Sigmoid colon (tissue), 6 donors: ENCODE measurements at regions not wholly inside any gene's neighbourhood (a gene's known extent, or its start where the extent isn't known, plus 50 kb on each side); places are given as distances from the start of the nearest gene placed in this dataset.

Experiments used
- DNase-seq: peaks from one replicate; pipeline ENCODE4 v3.0.0-alpha.2; 2019
- H3K27ac ChIP-seq, 4 donors: fragments of 200-600 bp; sonication (generic); one replicate each; pipeline ENCODE4 v1.5.1; 2016 to 2019; ENCODE audit warnings: mild to moderate bottlenecking in 1 of 4
- H3K27me3 ChIP-seq, 3 donors: fragments of 200-600 bp; sonication (generic); one replicate each; pipeline ENCODE4 v1.5.1; 2019; ENCODE audit warnings: mild to moderate bottlenecking in 1 of 3
- H3K36me3 ChIP-seq, 4 donors: fragments of 200-600 bp; sonication (generic); one replicate each; pipeline ENCODE4 v1.5.1; 2016 to 2019
- H3K4me1 ChIP-seq, 4 donors: fragments of 200-600 bp; sonication (generic); one replicate each; pipeline ENCODE4 v1.5.1; 2017 to 2019
- H3K4me3 ChIP-seq, 4 donors: fragments of 200-600 bp; sonication (generic); one replicate each; pipeline ENCODE4 v1.5.1; 2017 to 2019; ENCODE audit warnings: mild to moderate bottlenecking in 2 of 4, moderate library complexity in 1 of 4
- H3K9me3 ChIP-seq, 4 donors: fragments of 200-600 bp in 3 of 4; sonication (generic) in 3 of 4; one replicate each; pipeline versions ENCODE4 v1.5.1 to v1.6.1; 2013 to 2019
- EP300 ChIP-seq, 4 donors: sonication (generic); formaldehyde crosslinking; IDR thresholded peaks; one replicate each; pipeline ENCODE4 v1.6.1; 2017; ENCODE audit warnings: antibody characterized with exemption in 4 of 4
- POLR2A ChIP-seq, 2 donors: fragments of 450-650 bp; IDR thresholded peaks; one replicate each; pipeline ENCODE4 v1.6.1; 2016; ENCODE audit warnings: antibody characterized with exemption in 2 of 2, mild to moderate bottlenecking in 2 of 2, moderate library complexity in 2 of 2
- POLR2AphosphoS5 ChIP-seq, 4 donors: sonication (generic); formaldehyde crosslinking; IDR thresholded peaks; one replicate each; pipeline ENCODE4 v1.6.1; 2017; ENCODE audit warnings: antibody characterized with exemption in 4 of 4
- WGBS, 2 donors: extraction: QIAGEN DNeasy Blood & Tissue Kit; methylation state at CpG; one replicate each; pipeline ENCODE4 v1.1.7; 2013; 5-methylcytosine and 5-hydroxymethylcytosine counted together
- intact Hi-C: fragments of 100-400 bp; cut with DNase I; formaldehyde crosslinking; loops from one replicate; pipeline ENCODE4 v1.15.1; 2023
- TF ChIP-seq, protein P1 (sequence below), 4 experiments: fragments of 450-650 bp in 3 of 4; fragments of 200-600 bp in 1 of 4; IDR thresholded peaks; one replicate each; pipeline ENCODE4 v1.5.1; 2016 to 2019; ENCODE audit warnings: antibody characterized with exemption in 4 of 4, mild to moderate bottlenecking in 3 of 4, moderate library complexity in 2 of 4
- donor health status: healthy with polysubstance abuse.
- donor health status: healthy.

GRCh38 chr2:34731292-34731691 is 1132.2 kb upstream of the FAM98A start:
- no peak for TF ChIP-seq POLR2A (IDR thresholded peaks at IDR 0.05)
- no peak for TF ChIP-seq EP300 (IDR thresholded peaks at IDR 0.05)
- TF ChIP-seq POLR2AphosphoS5 (IDR thresholded peaks at IDR 0.05) = no peak
- TF ChIP-seq, protein P1, sequence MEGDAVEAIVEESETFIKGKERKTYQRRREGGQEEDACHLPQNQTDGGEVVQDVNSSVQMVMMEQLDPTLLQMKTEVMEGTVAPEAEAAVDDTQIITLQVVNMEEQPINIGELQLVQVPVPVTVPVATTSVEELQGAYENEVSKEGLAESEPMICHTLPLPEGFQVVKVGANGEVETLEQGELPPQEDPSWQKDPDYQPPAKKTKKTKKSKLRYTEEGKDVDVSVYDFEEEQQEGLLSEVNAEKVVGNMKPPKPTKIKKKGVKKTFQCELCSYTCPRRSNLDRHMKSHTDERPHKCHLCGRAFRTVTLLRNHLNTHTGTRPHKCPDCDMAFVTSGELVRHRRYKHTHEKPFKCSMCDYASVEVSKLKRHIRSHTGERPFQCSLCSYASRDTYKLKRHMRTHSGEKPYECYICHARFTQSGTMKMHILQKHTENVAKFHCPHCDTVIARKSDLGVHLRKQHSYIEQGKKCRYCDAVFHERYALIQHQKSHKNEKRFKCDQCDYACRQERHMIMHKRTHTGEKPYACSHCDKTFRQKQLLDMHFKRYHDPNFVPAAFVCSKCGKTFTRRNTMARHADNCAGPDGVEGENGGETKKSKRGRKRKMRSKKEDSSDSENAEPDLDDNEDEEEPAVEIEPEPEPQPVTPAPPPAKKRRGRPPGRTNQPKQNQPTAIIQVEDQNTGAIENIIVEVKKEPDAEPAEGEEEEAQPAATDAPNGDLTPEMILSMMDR (IDR thresholded peaks at IDR 0.05) = no peak
- H3K27ac ChIP-seq = no peak overlapping the region
- 84% methylated on average over 2 of the region's 2 CpGs for WGBS, 2 donors
- no peak for DNase-seq
- no peak overlapping the region for H3K4me3 ChIP-seq
- H3K9me3 ChIP-seq = no peaks in the 10 kb centered on the region
- no peaks in the 10 kb centered on the region for H3K36me3 ChIP-seq
- no peaks in the 10 kb centered on the region for H3K27me3 ChIP-seq
- no peaks in the 10 kb centered on the region for H3K4me1 ChIP-seq
- intact Hi-C loops = no loop called here

DNA sequence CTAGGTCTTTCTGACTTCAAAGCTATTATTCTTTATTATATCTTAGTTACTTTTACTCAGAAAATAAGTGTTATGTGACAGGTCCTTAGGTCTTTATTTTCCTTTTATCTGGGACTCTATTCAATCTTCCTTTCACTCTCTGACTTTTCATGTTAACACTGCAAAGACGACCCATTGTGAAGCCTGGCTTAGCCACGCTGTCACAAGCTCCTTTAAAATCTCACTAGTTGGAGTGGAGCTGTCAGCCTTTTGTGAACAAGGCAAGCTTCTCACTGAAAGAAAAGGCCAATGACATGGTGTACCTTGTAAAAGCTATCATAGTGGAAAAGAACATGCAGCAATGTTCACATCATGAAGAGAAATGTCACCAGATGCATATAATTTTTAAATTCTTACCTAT is 1130.7 kb upstream of the FAM98A start:
- TF ChIP-seq, protein P1 (IDR thresholded peaks at IDR 0.05) = no peak
- TF ChIP-seq EP300 (IDR thresholded peaks at IDR 0.05) (no peak), POLR2AphosphoS5 (IDR thresholded peaks at IDR 0.05) (no peak), POLR2A (IDR thresholded peaks at IDR 0.05) (no peak)
- Histone ChIP-seq H3K4me3 (no peak overlapping the region), H3K27ac (no peak overlapping the region), H3K27me3 (no peaks in the 10 kb centered on the region), H3K9me3 (no peaks in the 10 kb centered on the region), H3K36me3 (no peaks in the 10 kb centered on the region), H3K4me1 (no peaks in the 10 kb centered on the region)
- intact Hi-C loops = no loop called here
- 58 to 63% methylated on average over 2 of the region's 2 CpGs for WGBS, 2 donors
- DNase-seq = no peak

DNA sequence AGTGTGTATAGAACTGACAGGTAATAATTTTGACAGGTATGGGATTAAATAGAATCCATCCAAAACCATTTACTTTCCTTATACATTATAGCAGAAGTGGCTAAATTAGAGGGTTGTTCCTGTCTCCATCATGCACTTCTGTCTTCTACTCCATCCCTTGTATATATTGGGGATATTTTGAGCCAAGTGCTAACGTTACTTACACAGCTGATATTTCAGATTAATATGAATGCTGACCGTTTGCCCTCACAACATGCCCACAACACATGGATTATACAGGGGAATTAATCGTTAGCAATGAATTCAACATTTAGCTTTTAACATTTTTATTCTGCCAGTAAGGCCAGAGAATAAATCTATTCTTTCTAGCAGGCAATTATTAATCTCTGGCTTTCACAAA is 1125.0 kb upstream of the FAM98A start:
- no peak overlapping the region for H3K4me3 ChIP-seq
- intact Hi-C loops = no loop called here
- no peak overlapping the region for H3K27ac ChIP-seq
- WGBS, 2 donors = 77% methylated on average over 3 of the region's 3 CpGs
- no peaks in the 10 kb centered on the region for H3K27me3 ChIP-seq
- DNase-seq = no peak
- TF ChIP-seq EP300 (IDR thresholded peaks at IDR 0.05) = no peak
- TF ChIP-seq, protein P1 (IDR thresholded peaks at IDR 0.05) = no peak
- no peak for TF ChIP-seq POLR2AphosphoS5 (IDR thresholded peaks at IDR 0.05)
- TF ChIP-seq POLR2A (IDR thresholded peaks at IDR 0.05) = no peak
- H3K9me3 ChIP-seq = no peaks in the 10 kb centered on the region
- H3K36me3 ChIP-seq = no peaks in the 10 kb centered on the region
- H3K4me1 ChIP-seq = no peaks in the 10 kb centered on the region

DNA sequence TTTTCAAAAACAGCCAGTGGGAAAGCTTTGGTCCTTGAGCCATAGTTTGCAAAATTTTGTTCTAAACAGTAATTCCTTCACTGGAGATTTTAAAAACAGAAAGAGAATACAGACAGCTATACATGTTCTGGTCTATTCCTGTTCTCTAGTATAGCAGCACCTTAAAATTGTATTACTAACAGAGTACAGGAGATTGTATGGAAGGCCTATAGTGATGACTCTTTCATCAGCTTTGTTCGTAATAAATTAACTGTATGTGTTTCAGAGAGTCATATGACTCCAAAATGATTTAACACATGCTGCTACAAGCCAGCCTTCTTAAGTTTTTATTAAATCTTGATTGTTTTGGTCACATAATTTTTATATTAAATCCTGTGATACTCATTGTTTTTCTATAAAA is 1124.6 kb upstream of the FAM98A start:
- no peaks in the 10 kb centered on the region for H3K4me1 ChIP-seq
- no peak for DNase-seq
- intact Hi-C loops = no loop called here
- H3K4me3 ChIP-seq = no peak overlapping the region
- TF ChIP-seq EP300 (IDR thresholded peaks at IDR 0.05) = no peak
- no peaks in the 10 kb centered on the region for H3K27me3 ChIP-seq
- 76 to 88% methylated on average over 1 of the region's 1 CpG for WGBS, 2 donors
- no peaks in the 10 kb centered on the region for H3K9me3 ChIP-seq
- H3K36me3 ChIP-seq = no peaks in the 10 kb centered on the region
- H3K27ac ChIP-seq = no peak overlapping the region

- WGBS, 2 donors = 84 to 89% methylated on average over 7 of the region's 7 CpGs
- no peak overlapping the region for H3K4me3 ChIP-seq
- intact Hi-C loops = no loop called here
Measured at GRCh38 chr2:34719206-34719605, 1120.1 kb upstream of the FAM98A start.

More at GRCh38 chr2:34719206-34719605, 1120.1 kb upstream of the FAM98A start:
- Histone ChIP-seq H3K36me3 (no peaks in the 10 kb centered on the region), H3K27me3 (no peaks in the 10 kb centered on the region), H3K4me1 (no peaks in the 10 kb centered on the region), H3K27ac (no peak overlapping the region), H3K9me3 (no peaks in the 10 kb centered on the region)
- TF ChIP-seq EP300 (IDR thresholded peaks at IDR 0.05) (no peak), POLR2AphosphoS5 (IDR thresholded peaks at IDR 0.05) (no peak), POLR2A (IDR thresholded peaks at IDR 0.05) (no peak)
- TF ChIP-seq, protein P1 (IDR thresholded peaks at IDR 0.05) = no peak
- DNase-seq = no peak
